HUES48 (cell line): ENCODE measurements at regions not wholly inside any gene's neighbourhood (a gene's known extent, or its start where the extent isn't known, plus 50 kb on each side); places are given as distances from the start of the nearest gene placed in this dataset.

Experiments used
- H3K27ac ChIP-seq: one replicate; pipeline ENCODE4 v1.7.0; 2013; ENCODE audit warnings: low read depth, low read length, inconsistent platforms
- H3K27me3 ChIP-seq: 2 replicates; pipeline ENCODE4 v1.6.1; 2013; ENCODE audit warnings: mild to moderate bottlenecking, low read length; ENCODE audit not compliant: control insufficient read depth, insufficient read depth
- H3K36me3 ChIP-seq: 2 replicates; pipeline ENCODE4 v1.6.1; 2013; ENCODE audit warnings: low read length; ENCODE audit not compliant: control insufficient read depth, insufficient read depth
- H3K4me1 ChIP-seq: 2 replicates; pipeline ENCODE4 v1.6.1; 2013; ENCODE audit warnings: mild to moderate bottlenecking, low read length; ENCODE audit not compliant: control insufficient read depth, insufficient read depth
- H3K4me3 ChIP-seq: 2 replicates; pipeline ENCODE4 v1.5.1; 2013; ENCODE audit warnings: mild to moderate bottlenecking, low read depth, low read length
- H3K9ac ChIP-seq: 2 replicates; pipeline ENCODE4 v1.6.1; 2013; ENCODE audit warnings: mild to moderate bottlenecking, low read depth, low read length, moderate library complexity
- H3K9me3 ChIP-seq: 2 replicates; pipeline ENCODE4 v1.6.1; 2013; ENCODE audit warnings: low read length; ENCODE audit not compliant: control insufficient read depth, insufficient read depth

GRCh38 chr15:34700891-34701427, 53.8 kb downstream of the GJD2 start:
- H3K27me3 ChIP-seq = no peaks in the 10 kb centered on the region
- no peaks in the 10 kb centered on the region for H3K36me3 ChIP-seq
- H3K9me3 ChIP-seq = no peaks in the 10 kb centered on the region
- H3K9ac ChIP-seq = no peak overlapping the region
- H3K27ac ChIP-seq = no peak overlapping the region
- H3K4me3 ChIP-seq = no peak overlapping the region
- H3K4me1 ChIP-seq = peaks cover 17% of the 10 kb centered on the region

- H3K4me3 ChIP-seq = no peak overlapping the region
- H3K9me3 ChIP-seq = no peaks in the 10 kb centered on the region
- peaks cover 17% of the 10 kb centered on the region for H3K4me1 ChIP-seq
- no peaks in the 10 kb centered on the region for H3K27me3 ChIP-seq
- no peak overlapping the region for H3K9ac ChIP-seq
- no peak overlapping the region for H3K27ac ChIP-seq
- no peaks in the 10 kb centered on the region for H3K36me3 ChIP-seq
These were observed 54.7 kb downstream of the GJD2 start for GRCh38 chr15:34699968-34700640.

GRCh38 chr15:34696506-34696905, 58.3 kb downstream of the GJD2 start:
- no peaks in the 10 kb centered on the region for H3K27me3 ChIP-seq
- no peak overlapping the region for H3K27ac ChIP-seq
- H3K9ac ChIP-seq = no peak overlapping the region
- no peaks in the 10 kb centered on the region for H3K9me3 ChIP-seq
- H3K4me1 ChIP-seq = peaks cover 14% of the 10 kb centered on the region
- no peak overlapping the region for H3K4me3 ChIP-seq
- H3K36me3 ChIP-seq = no peaks in the 10 kb centered on the region

- no peak overlapping the region for H3K4me3 ChIP-seq
- H3K27ac ChIP-seq = no peak overlapping the region
- H3K9ac ChIP-seq = no peak overlapping the region
- H3K36me3 ChIP-seq = no peaks in the 10 kb centered on the region
- no peaks in the 10 kb centered on the region for H3K27me3 ChIP-seq
- peaks cover 11% of the 10 kb centered on the region for H3K4me1 ChIP-seq
- no peaks in the 10 kb centered on the region for H3K9me3 ChIP-seq
These were observed 61.6 kb downstream of the GJD2 start for GRCh38 chr15:34693053-34693744.

GRCh38 chr15:34691034-34691433, 63.8 kb downstream of the GJD2 start:
- Histone ChIP-seq H3K36me3 (no peaks in the 10 kb centered on the region), H3K27ac (no peak overlapping the region), H3K9me3 (no peaks in the 10 kb centered on the region), H3K9ac (no peak overlapping the region), H3K4me1 (no peaks in the 10 kb centered on the region), H3K27me3 (no peaks in the 10 kb centered on the region), H3K4me3 (no peak overlapping the region)

GRCh38 chr15:34688699-34689098, 66.1 kb downstream of the GJD2 start:
- Histone ChIP-seq H3K27me3 (no peaks in the 10 kb centered on the region), H3K36me3 (no peaks in the 10 kb centered on the region), H3K4me3 (no peak overlapping the region), H3K4me1 (no peaks in the 10 kb centered on the region), H3K9ac (no peak overlapping the region), H3K27ac (no peak overlapping the region), H3K9me3 (no peaks in the 10 kb centered on the region)

GRCh38 chr15:34684351-34684750, 70.4 kb downstream of the GJD2 start:
- Histone ChIP-seq H3K27ac (no peak overlapping the region), H3K9ac (no peak overlapping the region), H3K36me3 (no peaks in the 10 kb centered on the region), H3K4me3 (no peak overlapping the region), H3K9me3 (no peaks in the 10 kb centered on the region), H3K4me1 (no peaks in the 10 kb centered on the region), H3K27me3 (no peaks in the 10 kb centered on the region)

- H3K4me3 ChIP-seq = no peak overlapping the region
These were observed 72.1 kb downstream of the GJD2 start for GRCh38 chr15:34682674-34683073.

GRCh38 chr15:34679291-34679690, 75.5 kb downstream of the GJD2 start:
- Histone ChIP-seq H3K9me3 (no peaks in the 10 kb centered on the region), H3K36me3 (no peaks in the 10 kb centered on the region), H3K4me1 (no peaks in the 10 kb centered on the region), H3K4me3 (no peak overlapping the region), H3K9ac (no peak overlapping the region), H3K27ac (no peak overlapping the region), H3K27me3 (no peaks in the 10 kb centered on the region)

More at GRCh38 chr15:34682674-34683073, 72.1 kb downstream of the GJD2 start:
- H3K9me3 ChIP-seq = no peaks in the 10 kb centered on the region
- H3K4me1 ChIP-seq = no peaks in the 10 kb centered on the region
- no peak overlapping the region for H3K9ac ChIP-seq
- no peak overlapping the region for H3K27ac ChIP-seq
- H3K27me3 ChIP-seq = no peaks in the 10 kb centered on the region
- no peaks in the 10 kb centered on the region for H3K36me3 ChIP-seq

- Histone ChIP-seq H3K9me3 (no peaks in the 10 kb centered on the region), H3K27ac (no peak overlapping the region), H3K4me1 (no peaks in the 10 kb centered on the region), H3K9ac (no peak overlapping the region), H3K36me3 (no peaks in the 10 kb centered on the region), H3K27me3 (no peaks in the 10 kb centered on the region), H3K4me3 (no peak overlapping the region)
These were observed 81.6 kb downstream of the GJD2 start for GRCh38 chr15:34673241-34673640.

GRCh38 chr15:34665498-34666116, 82.2 kb upstream of the GOLGA8B start:
- Histone ChIP-seq H3K4me3 (no peak overlapping the region), H3K27ac (no peak overlapping the region), H3K9me3 (no peaks in the 10 kb centered on the region), H3K36me3 (no peaks in the 10 kb centered on the region), H3K4me1 (no peaks in the 10 kb centered on the region), H3K27me3 (no peaks in the 10 kb centered on the region), H3K9ac (no peak overlapping the region)
